ENCODE measurements at regions not wholly inside any gene's neighbourhood (a gene's known extent, or its start where the extent isn't known, plus 50 kb on each side); places are given as distances from the start of the nearest gene placed in this dataset.
"Not testable (repeated sequence)": the region's sequence is repeated elsewhere in the genome, so short reads cannot be mapped to it uniquely, and the experiment has no call there.

GRCh38 chr11:23606191-23606590 is 745.9 kb upstream of the CCDC179 start:
- Mint-ChIP-seq H3K4me3 (no peak overlapping the region), H3K4me1 (no peaks in the 10 kb centered on the region), H3K27ac (no peak overlapping the region), H3K27me3 (no peaks in the 10 kb centered on the region), H3K36me3 (ENCODE audit: low read depth) (no peaks in the 10 kb centered on the region), H3K9me3 (no peaks in the 10 kb centered on the region)
- POLR2A ChIA-PET = no interaction called here
- DNase-seq = no peak
- CTCF ChIA-PET = no interaction called here
- intact Hi-C loops (cut with micrococcal nuclease) = no loop called here
- TF ChIP-seq, protein P1, sequence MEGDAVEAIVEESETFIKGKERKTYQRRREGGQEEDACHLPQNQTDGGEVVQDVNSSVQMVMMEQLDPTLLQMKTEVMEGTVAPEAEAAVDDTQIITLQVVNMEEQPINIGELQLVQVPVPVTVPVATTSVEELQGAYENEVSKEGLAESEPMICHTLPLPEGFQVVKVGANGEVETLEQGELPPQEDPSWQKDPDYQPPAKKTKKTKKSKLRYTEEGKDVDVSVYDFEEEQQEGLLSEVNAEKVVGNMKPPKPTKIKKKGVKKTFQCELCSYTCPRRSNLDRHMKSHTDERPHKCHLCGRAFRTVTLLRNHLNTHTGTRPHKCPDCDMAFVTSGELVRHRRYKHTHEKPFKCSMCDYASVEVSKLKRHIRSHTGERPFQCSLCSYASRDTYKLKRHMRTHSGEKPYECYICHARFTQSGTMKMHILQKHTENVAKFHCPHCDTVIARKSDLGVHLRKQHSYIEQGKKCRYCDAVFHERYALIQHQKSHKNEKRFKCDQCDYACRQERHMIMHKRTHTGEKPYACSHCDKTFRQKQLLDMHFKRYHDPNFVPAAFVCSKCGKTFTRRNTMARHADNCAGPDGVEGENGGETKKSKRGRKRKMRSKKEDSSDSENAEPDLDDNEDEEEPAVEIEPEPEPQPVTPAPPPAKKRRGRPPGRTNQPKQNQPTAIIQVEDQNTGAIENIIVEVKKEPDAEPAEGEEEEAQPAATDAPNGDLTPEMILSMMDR (IDR thresholded peaks at IDR 0.05) = no peak
- ATAC-seq (ENCODE audit: low read depth) = no peak

GRCh38 chr11:23611726-23612125 is 751.5 kb upstream of the CCDC179 start:
- H3K36me3 Mint-ChIP-seq (ENCODE audit: low read depth) = no peaks in the 10 kb centered on the region
- intact Hi-C loops (cut with micrococcal nuclease) = no loop called here
- ChIA-PET CTCF (no interaction called here), POLR2A (no interaction called here)
- no peaks in the 10 kb centered on the region for H3K27me3 Mint-ChIP-seq
- H3K9me3 Mint-ChIP-seq = peaks cover 2% of the 10 kb centered on the region
- H3K4me3 Mint-ChIP-seq = no peak overlapping the region
- no peak overlapping the region for H3K27ac Mint-ChIP-seq
- TF ChIP-seq, protein P1 (IDR thresholded peaks at IDR 0.05) = no peak
- ATAC-seq (ENCODE audit: low read depth) (no peak), DNase-seq (no peak)
- H3K4me1 Mint-ChIP-seq = no peaks in the 10 kb centered on the region

- intact Hi-C loops (cut with micrococcal nuclease) = no loop called here
- ChIA-PET POLR2A (no interaction called here), CTCF (no interaction called here)
- TF ChIP-seq, protein P1 (IDR thresholded peaks at IDR 0.05) = no peak
- no peak overlapping the region for H3K27ac Mint-ChIP-seq
- H3K36me3 Mint-ChIP-seq (ENCODE audit: low read depth) = no peaks in the 10 kb centered on the region
- H3K9me3 Mint-ChIP-seq = peaks cover 2% of the 10 kb centered on the region
- no peaks in the 10 kb centered on the region for H3K4me1 Mint-ChIP-seq
- H3K4me3 Mint-ChIP-seq = no peak overlapping the region
- no peaks in the 10 kb centered on the region for H3K27me3 Mint-ChIP-seq
- DNase-seq = no peak
- ATAC-seq (ENCODE audit: low read depth) = no peak
Observed at GRCh38 chr11:23620617-23621016, 760.3 kb upstream of the CCDC179 start.

GRCh38 chr11:23632293-23632692 is 772.0 kb upstream of the CCDC179 start:
- DNase-seq (no peak), ATAC-seq (ENCODE audit: low read depth) (no peak)
- no peaks in the 10 kb centered on the region for H3K4me1 Mint-ChIP-seq
- POLR2A ChIA-PET = no interaction called here
- H3K4me3 Mint-ChIP-seq = no peak overlapping the region
- no peaks in the 10 kb centered on the region for H3K27me3 Mint-ChIP-seq
- no peaks in the 10 kb centered on the region for H3K36me3 Mint-ChIP-seq (ENCODE audit: low read depth)
- intact Hi-C loops (cut with micrococcal nuclease) = no loop called here
- no peak overlapping the region for H3K27ac Mint-ChIP-seq
- peaks cover 7% of the 10 kb centered on the region for H3K9me3 Mint-ChIP-seq
- TF ChIP-seq, protein P1 (IDR thresholded peaks at IDR 0.05) = no peak
- CTCF ChIA-PET = no interaction called here

- H3K27me3 Mint-ChIP-seq = no peaks in the 10 kb centered on the region
- H3K9me3 Mint-ChIP-seq = peaks cover 6% of the 10 kb centered on the region
- H3K4me1 Mint-ChIP-seq = no peaks in the 10 kb centered on the region
- no peak overlapping the region for H3K27ac Mint-ChIP-seq
- H3K36me3 Mint-ChIP-seq (ENCODE audit: low read depth) = no peaks in the 10 kb centered on the region
- ATAC-seq (ENCODE audit: low read depth) = no peak
- TF ChIP-seq, protein P1 (IDR thresholded peaks at IDR 0.05) = no peak
- intact Hi-C loops (cut with micrococcal nuclease) = no loop called here
- H3K4me3 Mint-ChIP-seq = no peak overlapping the region
- CTCF ChIA-PET = no interaction called here
- POLR2A ChIA-PET = no interaction called here
- DNase-seq = no peak
Observed at GRCh38 chr11:23644443-23644842, 784.2 kb upstream of the CCDC179 start.

DNA sequence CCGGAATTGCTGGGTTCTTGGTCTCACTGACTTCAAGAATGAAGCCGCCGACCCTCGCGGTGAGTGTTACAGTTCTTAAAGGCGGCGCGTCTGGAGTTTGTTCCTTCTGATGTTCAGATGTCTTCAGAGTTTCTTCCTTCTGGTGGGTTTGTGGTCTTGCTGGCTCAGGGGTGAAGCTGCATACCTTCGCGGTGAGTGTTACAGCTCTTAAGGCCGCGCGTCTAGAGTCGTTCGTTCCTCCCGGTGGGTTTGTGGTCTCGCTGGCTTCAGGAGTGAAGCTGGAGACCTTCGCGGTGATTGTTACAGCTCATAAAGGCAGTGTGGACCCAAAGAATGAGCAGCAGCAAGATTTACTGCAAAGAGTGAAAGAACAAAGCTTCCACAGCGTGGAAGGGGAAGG is 792.1 kb upstream of the CCDC179 start:
- H3K27me3 Mint-ChIP-seq; H3K4me1 Mint-ChIP-seq; H3K36me3 Mint-ChIP-seq (ENCODE audit: low read depth); H3K4me3 Mint-ChIP-seq; CTCF ChIA-PET; intact Hi-C loops (cut with micrococcal nuclease); ATAC-seq (ENCODE audit: low read depth); DNase-seq; POLR2A ChIA-PET; H3K27ac Mint-ChIP-seq: not testable (repeated sequence)
- H3K9me3 Mint-ChIP-seq = peaks cover 11% of the 10 kb centered on the region
